ENCODE measurements at regions not wholly inside any gene's neighbourhood (a gene's known extent, or its start where the extent isn't known, plus 50 kb on each side); places are given as distances from the start of the nearest gene placed in this dataset.

- Mint-ChIP-seq H3K27me3 (no peaks in the 10 kb centered on the region), H3K36me3 (no peaks in the 10 kb centered on the region), H3K27ac (no peak overlapping the region), H3K4me3 (no peak overlapping the region), H3K9me3 (peaks cover 3 to 24% (median 8%) of the 10 kb centered on the region in 7 donors), H3K4me1 (no peaks in the 10 kb centered on the region)
- H3K27ac ChIP-seq (ENCODE audit: insufficient read depth, low read length, poor library complexity, severe bottlenecking), result no peak overlapping the region
- no peak overlapping the region for H3K4me3 ChIP-seq (ENCODE audit: low read depth, low read length)
- H3K4me1 ChIP-seq (ENCODE audit: control insufficient read depth, insufficient read depth, low read length, poor library complexity, severe bottlenecking), result no peaks in the 10 kb centered on the region
- DNase-seq (no peak), ATAC-seq (ENCODE audit: low read depth in 2 of 2) (no peak)
- H3K36me3 ChIP-seq (ENCODE audit: control insufficient read depth, insufficient read depth, low read length), result no peaks in the 10 kb centered on the region
- no peaks in the 10 kb centered on the region for H3K27me3 ChIP-seq (ENCODE audit: control insufficient read depth, insufficient read depth, low read length)
- H3K9me3 ChIP-seq (ENCODE audit: control insufficient read depth in 2 of 2, low read length in 2 of 2), result no peaks in the 10 kb centered on the region
These were observed 467.9 kb upstream of the TENM3 start for GRCh38 chr4:181775298-181775697.

GRCh38 chr4:181776264-181777054, 466.7 kb upstream of the TENM3 start:
- no peak overlapping the region for H3K4me3 ChIP-seq (ENCODE audit: low read depth, low read length)
- no peak for ATAC-seq (ENCODE audit: low read depth in 2 of 2)
- no peak overlapping the region for H3K27ac ChIP-seq (ENCODE audit: insufficient read depth, low read length, poor library complexity, severe bottlenecking)
- Mint-ChIP-seq H3K36me3 (no peaks in the 10 kb centered on the region), H3K4me1 (no peaks in the 10 kb centered on the region), H3K9me3 (peaks cover 0 to 19% (median 8%) of the 10 kb centered on the region in 7 donors), H3K27ac (no peak overlapping the region), H3K4me3 (no peak overlapping the region), H3K27me3 (no peaks in the 10 kb centered on the region)
- H3K36me3 ChIP-seq (ENCODE audit: control insufficient read depth, insufficient read depth, low read length), result no peaks in the 10 kb centered on the region
- no peak for DNase-seq
- H3K27me3 ChIP-seq (ENCODE audit: control insufficient read depth, insufficient read depth, low read length), result no peaks in the 10 kb centered on the region
- no peaks in the 10 kb centered on the region for H3K4me1 ChIP-seq (ENCODE audit: control insufficient read depth, insufficient read depth, low read length, poor library complexity, severe bottlenecking)
- H3K9me3 ChIP-seq (ENCODE audit: control insufficient read depth in 2 of 2, low read length in 2 of 2), result no peaks in the 10 kb centered on the region

- DNase-seq (no peak), ATAC-seq (ENCODE audit: low read depth in 2 of 2) (no peak)
- no peaks in the 10 kb centered on the region for H3K36me3 ChIP-seq (ENCODE audit: control insufficient read depth, insufficient read depth, low read length)
- no peaks in the 10 kb centered on the region for H3K4me1 ChIP-seq (ENCODE audit: control insufficient read depth, insufficient read depth, low read length, poor library complexity, severe bottlenecking)
- no peak overlapping the region for H3K4me3 ChIP-seq (ENCODE audit: low read depth, low read length)
- no peaks in the 10 kb centered on the region for H3K4me1 Mint-ChIP-seq
- H3K27me3 ChIP-seq (ENCODE audit: control insufficient read depth, insufficient read depth, low read length), result no peaks in the 10 kb centered on the region
- no peak overlapping the region for H3K4me3 Mint-ChIP-seq
- H3K27me3 Mint-ChIP-seq, result no peaks in the 10 kb centered on the region
- no peaks in the 10 kb centered on the region for H3K9me3 ChIP-seq (ENCODE audit: control insufficient read depth in 2 of 2, low read length in 2 of 2)
- H3K27ac Mint-ChIP-seq, result no peak overlapping the region
- H3K9me3 Mint-ChIP-seq, result peaks cover 0 to 24% (median 8%) of the 10 kb centered on the region in 7 donors
- H3K27ac ChIP-seq (ENCODE audit: insufficient read depth, low read length, poor library complexity, severe bottlenecking), result no peak overlapping the region
- no peaks in the 10 kb centered on the region for H3K36me3 Mint-ChIP-seq
These were observed 465.7 kb upstream of the TENM3 start for GRCh38 chr4:181777518-181777917.

GRCh38 chr4:181784881-181785280, 458.3 kb upstream of the TENM3 start:
- H3K27me3 ChIP-seq (ENCODE audit: control insufficient read depth, insufficient read depth, low read length), result no peaks in the 10 kb centered on the region
- H3K4me3 Mint-ChIP-seq, result no peak overlapping the region
- H3K27me3 Mint-ChIP-seq, result no peaks in the 10 kb centered on the region
- no peak overlapping the region for H3K27ac ChIP-seq (ENCODE audit: insufficient read depth, low read length, poor library complexity, severe bottlenecking)
- ATAC-seq (ENCODE audit: low read depth in 2 of 2) (no peak), DNase-seq (no peak)
- H3K27ac Mint-ChIP-seq, result no peak overlapping the region
- H3K9me3 Mint-ChIP-seq, result peaks cover 0 to 25% (median 8%) of the 10 kb centered on the region in 7 donors
- peaks cover 2 to 5% of the 10 kb centered on the region in 2 experiments for H3K9me3 ChIP-seq (ENCODE audit: control insufficient read depth in 2 of 2, low read length in 2 of 2)
- H3K36me3 ChIP-seq (ENCODE audit: control insufficient read depth, insufficient read depth, low read length), result no peaks in the 10 kb centered on the region
- no peaks in the 10 kb centered on the region for H3K4me1 ChIP-seq (ENCODE audit: control insufficient read depth, insufficient read depth, low read length, poor library complexity, severe bottlenecking)
- H3K4me3 ChIP-seq (ENCODE audit: low read depth, low read length), result no peak overlapping the region
- H3K4me1 Mint-ChIP-seq, result no peaks in the 10 kb centered on the region
- H3K36me3 Mint-ChIP-seq, result no peaks in the 10 kb centered on the region

DNA sequence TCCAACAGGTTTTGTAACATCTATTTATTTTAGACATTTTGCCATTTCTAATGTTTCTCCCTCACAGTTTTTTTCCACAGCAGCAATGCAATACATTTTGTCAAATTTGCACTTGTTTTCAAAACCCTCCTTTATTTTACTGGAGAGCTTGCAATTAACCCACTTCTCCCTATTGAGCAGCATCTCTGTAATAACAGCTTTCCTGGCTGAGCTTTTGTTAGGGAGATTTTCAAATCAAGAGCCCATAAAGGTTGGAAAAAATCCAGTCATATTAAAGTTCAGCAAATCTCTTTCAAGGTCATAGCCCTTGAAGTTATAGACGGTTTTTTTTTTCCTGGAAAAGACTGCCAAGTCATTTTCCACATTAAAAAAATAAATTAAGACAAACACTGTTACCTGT, 450.6 kb upstream of the TENM3 start:
- Mint-ChIP-seq H3K9me3 (peaks cover 1 to 23% (median 4%) of the 10 kb centered on the region in 7 donors), H3K4me3 (no peak overlapping the region), H3K36me3 (no peaks in the 10 kb centered on the region), H3K27ac (no peak overlapping the region), H3K4me1 (no peaks in the 10 kb centered on the region), H3K27me3 (no peaks in the 10 kb centered on the region)
- Histone ChIP-seq H3K4me3 (ENCODE audit: low read depth, low read length) (no peak overlapping the region), H3K27me3 (ENCODE audit: control insufficient read depth, insufficient read depth, low read length) (no peaks in the 10 kb centered on the region), H3K27ac (ENCODE audit: insufficient read depth, low read length, poor library complexity, severe bottlenecking) (no peak overlapping the region), H3K4me1 (ENCODE audit: control insufficient read depth, insufficient read depth, low read length, poor library complexity, severe bottlenecking) (no peaks in the 10 kb centered on the region), H3K36me3 (ENCODE audit: control insufficient read depth, insufficient read depth, low read length) (no peaks in the 10 kb centered on the region), H3K9me3 (ENCODE audit: control insufficient read depth in 2 of 2, low read length in 2 of 2) (peaks cover 0 to 11% of the 10 kb centered on the region in 2 experiments)
- no peak for ATAC-seq (ENCODE audit: low read depth in 2 of 2)
- DNase-seq, result no peak

GRCh38 chr4:181793096-181793495, 450.1 kb upstream of the TENM3 start:
- H3K4me1 Mint-ChIP-seq, result no peaks in the 10 kb centered on the region
- no peak for DNase-seq
- no peaks in the 10 kb centered on the region for H3K27me3 ChIP-seq (ENCODE audit: control insufficient read depth, insufficient read depth, low read length)
- H3K36me3 Mint-ChIP-seq, result no peaks in the 10 kb centered on the region
- H3K4me3 Mint-ChIP-seq, result no peak overlapping the region
- H3K9me3 Mint-ChIP-seq, result peaks cover 1 to 24% (median 4%) of the 10 kb centered on the region in 7 donors
- H3K4me1 ChIP-seq (ENCODE audit: control insufficient read depth, insufficient read depth, low read length, poor library complexity, severe bottlenecking), result no peaks in the 10 kb centered on the region
- no peak for ATAC-seq (ENCODE audit: low read depth in 2 of 2)
- H3K4me3 ChIP-seq (ENCODE audit: low read depth, low read length), result no peak overlapping the region
- H3K36me3 ChIP-seq (ENCODE audit: control insufficient read depth, insufficient read depth, low read length), result no peaks in the 10 kb centered on the region
- H3K9me3 ChIP-seq (ENCODE audit: control insufficient read depth in 2 of 2, low read length in 2 of 2), result peaks cover 0 to 11% of the 10 kb centered on the region in 2 experiments
- H3K27ac Mint-ChIP-seq, result no peak overlapping the region
- H3K27me3 Mint-ChIP-seq, result no peaks in the 10 kb centered on the region
- H3K27ac ChIP-seq (ENCODE audit: insufficient read depth, low read length, poor library complexity, severe bottlenecking), result no peak overlapping the region

DNA sequence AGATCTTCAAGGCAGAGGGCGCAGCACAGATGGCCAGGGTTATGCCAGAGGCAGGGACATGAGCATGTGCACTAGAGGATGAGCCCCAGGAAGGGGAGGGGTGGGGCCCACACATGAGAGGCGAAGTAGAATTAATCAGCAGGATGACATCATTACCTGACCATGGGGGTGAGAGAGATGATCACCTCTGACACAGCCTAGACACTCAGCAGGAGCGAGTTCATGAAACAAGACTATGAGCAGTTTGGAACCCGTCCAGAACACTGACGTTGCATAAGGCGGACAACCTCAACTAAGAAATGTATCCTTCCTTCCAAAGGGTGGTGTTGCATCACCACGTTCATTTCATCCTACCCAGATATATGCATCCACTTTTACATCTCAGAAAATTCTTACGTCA, 446.7 kb upstream of the TENM3 start:
- H3K4me3 Mint-ChIP-seq, result no peak overlapping the region
- H3K4me3 ChIP-seq (ENCODE audit: low read depth, low read length), result no peak overlapping the region
- no peaks in the 10 kb centered on the region for H3K36me3 Mint-ChIP-seq
- DNase-seq (no peak), ATAC-seq (ENCODE audit: low read depth in 2 of 2) (no peak)
- no peaks in the 10 kb centered on the region for H3K27me3 Mint-ChIP-seq
- H3K36me3 ChIP-seq (ENCODE audit: control insufficient read depth, insufficient read depth, low read length), result no peaks in the 10 kb centered on the region
- no peaks in the 10 kb centered on the region for H3K27me3 ChIP-seq (ENCODE audit: control insufficient read depth, insufficient read depth, low read length)
- peaks cover 0 to 6% of the 10 kb centered on the region in 2 experiments for H3K9me3 ChIP-seq (ENCODE audit: control insufficient read depth in 2 of 2, low read length in 2 of 2)
- no peak overlapping the region for H3K27ac Mint-ChIP-seq
- no peak overlapping the region for H3K27ac ChIP-seq (ENCODE audit: insufficient read depth, low read length, poor library complexity, severe bottlenecking)
- H3K4me1 Mint-ChIP-seq, result no peaks in the 10 kb centered on the region
- H3K4me1 ChIP-seq (ENCODE audit: control insufficient read depth, insufficient read depth, low read length, poor library complexity, severe bottlenecking), result no peaks in the 10 kb centered on the region
- H3K9me3 Mint-ChIP-seq, result peaks cover 3 to 24% (median 4%) of the 10 kb centered on the region in 7 donors

DNA sequence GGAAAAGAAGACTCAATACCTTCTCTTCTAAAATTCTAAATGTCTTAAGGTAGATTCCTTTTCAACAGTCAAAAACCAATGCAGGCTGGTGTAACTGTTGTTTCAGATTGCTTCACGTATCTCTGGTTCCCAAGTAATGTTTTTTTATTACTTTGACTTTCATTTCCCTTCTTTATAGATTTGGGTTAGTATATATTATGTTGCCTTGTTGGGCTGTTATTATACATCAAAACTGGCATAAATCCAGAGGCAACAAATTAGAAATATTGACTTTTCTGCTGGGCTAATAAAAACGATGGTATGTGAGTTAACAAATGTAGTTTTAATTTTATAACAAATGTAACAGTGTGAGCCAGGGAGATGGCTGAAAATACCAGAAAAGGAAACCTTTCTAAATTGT, 444.7 kb upstream of the TENM3 start:
- Mint-ChIP-seq H3K4me1 (no peaks in the 10 kb centered on the region), H3K36me3 (no peaks in the 10 kb centered on the region), H3K9me3 (peaks cover 3 to 25% (median 4%) of the 10 kb centered on the region in 7 donors), H3K4me3 (no peak overlapping the region), H3K27ac (no peak overlapping the region), H3K27me3 (no peaks in the 10 kb centered on the region)
- no peaks in the 10 kb centered on the region for H3K36me3 ChIP-seq (ENCODE audit: control insufficient read depth, insufficient read depth, low read length)
- H3K4me1 ChIP-seq (ENCODE audit: control insufficient read depth, insufficient read depth, low read length, poor library complexity, severe bottlenecking), result no peaks in the 10 kb centered on the region
- H3K9me3 ChIP-seq (ENCODE audit: control insufficient read depth in 2 of 2, low read length in 2 of 2), result peaks cover 0 to 6% of the 10 kb centered on the region in 2 experiments
- ATAC-seq (ENCODE audit: low read depth in 2 of 2) (no peak), DNase-seq (no peak)
- no peak overlapping the region for H3K27ac ChIP-seq (ENCODE audit: insufficient read depth, low read length, poor library complexity, severe bottlenecking)
- H3K27me3 ChIP-seq (ENCODE audit: control insufficient read depth, insufficient read depth, low read length), result no peaks in the 10 kb centered on the region
- no peak overlapping the region for H3K4me3 ChIP-seq (ENCODE audit: low read depth, low read length)
